GM21786 (cell line): ENCODE measurements at regions not wholly inside any gene's neighbourhood (a gene's known extent, or its start where the extent isn't known, plus 50 kb on each side); places are given as distances from the start of the nearest gene placed in this dataset.
"Not testable (repeated sequence)": the region's sequence is repeated elsewhere in the genome, so short reads cannot be mapped to it uniquely, and the experiment has no call there.

ENCODE experiments used
- ATAC-seq: cut with Tn5 transposase; IDR thresholded peaks from one replicate; pipeline ENCODE4 v1.9.1; 2021; ENCODE audit not compliant: unreplicated experiment

GRCh38 chr22:23500508-23501260, 79.4 kb downstream of the IGLL1 start:
- ATAC-seq, result no peak

- ATAC-seq, result no peak
These were observed 80.1 kb downstream of the IGLL1 start for GRCh38 chr22:23499845-23500500.

DNA sequence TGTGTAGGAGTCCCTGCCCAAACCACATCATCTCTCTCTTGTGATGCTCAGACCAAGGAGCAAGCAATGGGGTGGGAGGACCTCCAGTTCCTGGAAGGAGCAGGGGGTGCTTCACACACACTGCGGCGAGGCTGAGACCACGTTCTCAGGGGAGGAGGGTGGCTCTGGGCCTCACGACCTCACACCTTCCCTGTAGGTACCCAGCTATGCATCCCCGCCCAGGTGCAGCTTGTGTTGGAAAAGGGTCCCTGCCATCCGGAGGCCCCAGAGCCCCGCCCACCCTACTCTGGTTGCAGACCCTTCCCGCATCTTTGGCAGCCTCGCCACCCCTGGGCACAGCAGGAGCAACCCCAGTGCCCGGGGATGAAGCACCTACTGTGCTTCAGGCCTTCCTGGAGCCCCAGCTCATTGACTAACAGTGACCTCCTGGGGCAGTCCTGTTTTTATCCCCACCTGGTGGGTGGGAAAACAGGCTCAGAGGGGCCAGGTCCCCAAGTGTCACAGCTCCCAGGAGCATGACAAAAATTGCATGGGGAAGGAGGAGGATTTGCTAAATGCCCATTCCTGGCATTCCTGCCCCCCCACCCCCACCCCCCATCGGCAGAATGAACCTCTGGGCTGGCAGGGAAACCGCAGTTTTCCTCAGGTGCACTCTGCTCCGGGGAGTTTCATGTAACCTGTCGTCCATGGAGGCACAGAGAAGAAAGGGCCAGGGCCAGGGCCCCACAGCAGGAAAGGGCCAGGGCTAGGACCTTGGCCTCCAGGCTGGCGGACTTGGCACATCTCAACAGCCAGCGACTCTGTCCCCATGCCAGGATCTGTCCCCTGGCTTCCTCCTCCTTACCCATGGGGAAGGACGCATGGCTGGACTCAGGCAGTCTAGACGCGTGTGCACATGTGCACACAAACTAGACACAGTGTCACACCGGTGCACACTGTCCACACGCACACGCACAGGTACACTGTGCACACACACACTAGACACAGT, 81.0 kb downstream of the IGLL1 start:
- ATAC-seq, result no peak

GRCh38 chr22:23497889-23498288, 82.2 kb downstream of the IGLL1 start:
- not testable (repeated sequence) for ATAC-seq

GRCh38 chr22:23497016-23497885, 82.8 kb downstream of the IGLL1 start:
- no peak for ATAC-seq

DNA sequence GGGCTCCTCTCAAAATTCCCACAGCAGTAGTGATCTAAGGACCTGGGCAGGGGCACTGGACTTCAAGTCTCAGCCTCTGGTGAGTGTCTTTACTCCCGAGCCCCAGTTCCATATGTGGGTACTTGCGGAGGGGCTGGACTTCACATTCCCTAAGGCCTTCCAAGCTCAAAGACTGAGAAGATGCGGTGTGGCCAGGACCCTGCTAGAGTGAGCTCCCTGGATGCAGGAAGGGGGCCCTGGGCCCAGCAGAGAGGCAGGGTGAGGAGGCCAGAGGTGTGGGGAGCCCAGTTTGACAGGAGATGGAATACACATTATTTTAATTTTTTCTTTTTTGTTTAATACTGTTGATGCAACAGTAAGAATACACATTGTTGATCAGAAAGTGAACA, 83.7 kb downstream of the IGLL1 start:
- ATAC-seq, result no peak

DNA sequence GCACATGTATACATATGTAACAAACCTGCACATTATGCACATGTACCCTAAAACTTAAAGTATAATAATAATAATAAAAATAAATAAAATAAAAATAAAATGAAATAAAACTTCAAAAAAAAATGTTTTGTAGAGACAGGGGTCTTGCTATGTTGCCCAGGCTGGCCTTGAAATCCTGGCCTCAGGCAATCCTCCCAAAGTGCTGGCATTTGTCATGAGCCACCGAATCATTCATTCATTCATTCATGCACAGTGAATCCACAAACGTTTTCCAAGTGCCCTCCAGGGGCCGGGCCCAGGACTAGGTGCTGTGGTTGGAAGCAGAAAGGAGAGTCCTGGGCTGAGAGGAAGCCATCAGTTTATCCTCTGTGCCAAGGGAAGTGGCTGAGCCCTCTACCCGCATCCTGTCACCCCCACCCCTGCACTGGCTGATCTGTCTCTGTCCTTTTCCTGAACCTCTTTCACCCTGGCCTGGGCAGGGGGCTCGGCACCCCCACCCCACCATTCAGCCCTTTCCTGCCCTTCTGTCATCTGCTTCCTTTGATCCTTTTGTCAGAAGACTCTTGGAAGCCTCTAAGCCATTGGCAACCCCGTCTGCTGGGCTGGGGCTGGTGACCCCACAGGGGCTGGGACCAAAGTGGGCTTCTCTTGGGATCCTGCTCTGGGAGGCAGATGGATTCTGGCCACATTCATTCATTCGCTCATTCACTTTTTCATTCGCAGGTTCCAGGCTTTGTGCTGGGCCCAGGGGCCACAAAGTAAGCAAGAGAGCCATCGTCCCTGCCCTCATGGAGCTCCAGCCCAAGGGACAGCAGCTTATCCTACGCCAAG, 84.3 kb downstream of the IGLL1 start:
- ATAC-seq, result no peak

GRCh38 chr22:23494930-23495266, 85.2 kb downstream of the IGLL1 start:
- ATAC-seq, result no peak

DNA sequence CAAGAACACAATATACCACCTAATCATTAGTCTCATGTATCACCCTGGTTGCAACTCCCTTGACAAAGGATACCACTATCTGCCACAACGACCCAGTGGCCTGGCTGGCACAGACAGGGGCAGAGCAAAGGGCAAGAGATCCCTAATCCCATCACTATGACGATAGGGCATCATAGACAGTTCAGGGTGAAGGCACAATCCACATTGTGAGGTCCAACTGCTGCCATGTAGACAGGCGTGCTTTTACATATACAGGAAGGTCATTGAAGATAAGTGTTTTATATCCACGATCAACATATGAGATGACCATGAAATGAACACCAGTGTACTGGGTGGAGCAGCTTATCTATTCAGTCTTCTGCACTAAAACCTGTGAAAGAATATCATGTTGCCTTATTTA, 94.6 kb downstream of the IGLL1 start:
- ATAC-seq, result no peak

DNA sequence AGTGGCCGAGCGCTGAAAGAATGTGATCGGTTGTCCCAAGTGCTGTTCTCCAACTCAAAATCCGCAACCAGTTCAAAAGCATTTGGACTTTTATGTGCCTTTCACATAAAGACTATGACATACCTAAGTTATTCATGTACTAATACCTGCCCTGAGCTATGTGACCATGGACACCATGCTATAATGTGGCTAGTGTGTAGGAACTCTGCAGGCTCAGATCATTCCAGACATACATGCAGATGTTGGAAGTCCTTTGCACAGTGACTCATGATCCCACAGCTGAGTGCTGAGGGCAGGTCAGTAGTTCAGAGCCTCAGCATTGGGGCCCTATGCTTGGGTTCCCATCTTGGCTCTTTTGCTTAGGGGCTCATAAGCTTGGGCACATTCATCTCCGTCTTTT, 95.4 kb downstream of the IGLL1 start:
- no peak for ATAC-seq

GRCh38 chr22:23481369-23481768, 98.7 kb downstream of the IGLL1 start:
- ATAC-seq, result no peak

- ATAC-seq, result no peak
These were observed 101.9 kb downstream of the IGLL1 start for GRCh38 chr22:23478175-23478574.

GRCh38 chr22:23474531-23474930, 105.6 kb downstream of the IGLL1 start:
- not testable (repeated sequence) for ATAC-seq

DNA sequence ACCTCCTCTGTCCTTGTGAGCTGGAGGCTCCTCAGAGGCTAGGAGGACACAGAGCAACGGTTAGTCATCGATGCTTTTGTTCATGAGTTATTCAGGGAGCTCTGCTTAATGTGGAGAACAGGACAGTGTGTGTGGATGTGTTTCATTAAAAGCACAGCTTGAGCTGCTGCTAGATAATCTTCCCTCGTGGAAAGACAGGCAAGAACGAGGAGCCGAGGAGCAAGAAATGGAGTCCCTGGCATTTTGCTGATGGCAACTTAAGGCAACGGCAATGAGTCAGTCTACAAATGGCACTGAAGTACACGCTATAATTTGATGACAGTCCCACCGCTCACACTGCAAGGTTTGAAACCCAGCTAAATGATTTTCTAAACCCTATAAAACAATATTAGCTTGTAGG, 106.2 kb downstream of the IGLL1 start:
- no peak for ATAC-seq

DNA sequence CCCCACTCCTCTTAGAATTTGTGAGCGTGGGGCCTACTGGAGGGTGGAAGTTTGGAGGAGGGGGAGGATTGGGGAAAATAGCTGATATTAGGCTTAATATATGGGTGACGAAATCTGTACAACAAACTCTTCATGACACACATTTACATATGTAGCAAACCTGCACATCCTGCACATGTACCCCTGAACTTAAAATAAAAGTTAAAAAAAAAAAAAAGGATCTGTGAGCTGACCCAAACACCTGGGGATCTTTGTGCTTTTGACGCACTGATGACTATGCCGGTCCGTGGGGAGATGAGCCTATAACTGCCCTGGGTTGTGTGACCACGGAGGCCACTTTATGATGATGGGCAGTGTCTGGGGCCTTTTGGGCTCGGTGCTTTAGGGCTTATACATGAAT, 107.7 kb downstream of the IGLL1 start:
- ATAC-seq, result not testable (repeated sequence)

DNA sequence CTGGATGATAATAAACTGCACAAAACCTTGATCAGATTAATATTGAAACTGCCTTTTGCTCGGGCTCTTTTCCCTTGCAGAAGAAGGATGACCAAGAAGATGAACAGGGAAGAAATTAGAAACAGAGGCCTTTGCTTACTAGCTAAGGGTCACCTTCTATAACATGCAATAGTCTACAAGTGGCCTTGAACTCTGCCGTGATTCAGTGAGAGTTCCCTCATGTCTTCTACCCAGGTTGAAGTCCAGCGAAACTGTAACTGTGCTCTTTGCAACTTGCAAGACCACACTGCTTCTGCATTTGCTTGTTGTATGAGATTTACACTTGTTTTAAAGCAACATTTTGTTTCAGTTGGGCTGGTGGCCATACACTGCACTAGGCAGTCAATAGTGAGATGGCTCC, 108.4 kb downstream of the IGLL1 start:
- no peak for ATAC-seq

GRCh38 chr22:23470811-23471389, 109.2 kb downstream of the IGLL1 start:
- no peak for ATAC-seq

GRCh38 chr22:23467721-23468294, 112.3 kb downstream of the IGLL1 start:
- no peak for ATAC-seq

- no peak for ATAC-seq
These were observed 113.7 kb downstream of the IGLL1 start for GRCh38 chr22:23466351-23466750.
